H1 (cell line): ENCODE measurements at regions not wholly inside any gene's neighbourhood (a gene's known extent, or its start where the extent isn't known, plus 50 kb on each side); places are given as distances from the start of the nearest gene placed in this dataset.

Source experiments
- CTCF ChIA-PET: fragments of 300-600 bp; sonication (Branson Sonifier 250); formaldehyde crosslinking; loops from one replicate; lab custom pipeline; 2021; ENCODE audit not compliant: partially characterized antibody; lab: Charles Lee
- POLR2A ChIA-PET: fragments of 300-600 bp; sonication (Branson Sonifier 250); formaldehyde crosslinking; loops from one replicate; lab custom pipeline; 2021; ENCODE audit warnings: inconsistent platforms; ENCODE audit not compliant: partially characterized antibody; lab: Charles Lee
- DNase-seq, 2 experiments: peaks; one replicate each; pipeline versions ENCODE4 v3.0.0 to v3.0.0-alpha.2; 2010 to 2022; ENCODE audit warnings: low spot score in 2 of 2, low read depth in 1 of 2, mixed read lengths in 1 of 2
- FAIRE-seq: peaks from 2 replicates; lab custom pipeline; 2011; peaks lifted over from hg19 to GRCh38; lab: Jason Lieb, UNC
- H2AFZ ChIP-seq: 2 replicates; pipeline ENCODE4 v1.8.1; 2012; ENCODE audit warnings: low read length, inconsistent platforms
- H2AK5ac ChIP-seq: 2 replicates; pipeline ENCODE4 v1.6.1; 2013; ENCODE audit warnings: low read depth, low read length
- H2BK120ac ChIP-seq: replicated peaks from 2 replicates; pipeline ENCODE3; 2013; ENCODE audit warnings: low read depth, low read length, inconsistent platforms
- H2BK12ac ChIP-seq: 2 replicates; pipeline ENCODE4 v1.6.1; 2013; ENCODE audit warnings: low read depth, low read length
- H2BK15ac ChIP-seq: 2 replicates; pipeline ENCODE4 v1.6.1; 2013; ENCODE audit warnings: low read length
- H2BK20ac ChIP-seq: 2 replicates; pipeline ENCODE4 v1.6.1; 2013; ENCODE audit warnings: low read length
- H2BK5ac ChIP-seq: 2 replicates; pipeline ENCODE4 v1.6.1; 2013; ENCODE audit warnings: low read depth, low read length
- H3K14ac ChIP-seq: 2 replicates; pipeline ENCODE4 v1.6.1; 2013; ENCODE audit warnings: inconsistent platforms; ENCODE audit not compliant: insufficient read length
- H3K18ac ChIP-seq: 2 replicates; pipeline ENCODE4 v1.6.1; 2013; ENCODE audit warnings: low read length; ENCODE audit errors: extremely low read depth
- H3K23ac ChIP-seq: 2 replicates; pipeline ENCODE4 v1.6.1; 2013; ENCODE audit warnings: inconsistent platforms; ENCODE audit not compliant: insufficient read length
- H3K23me2 ChIP-seq: 2 replicates; pipeline ENCODE4 v1.6.1; 2013; ENCODE audit warnings: low read depth, low read length
- H3K27ac ChIP-seq: 2 replicates; pipeline ENCODE4 v1.6.1; 2011; ENCODE audit warnings: low read depth, low read length, inconsistent platforms
- H3K27me3 ChIP-seq, 4 experiments: replicated peaks in 1 of 4; 1 replicate in 1 of 4; 2 replicates in 3 of 4; pipeline versions ENCODE4 v1.6.1 to v1.8.1; 2011 to 2013; ENCODE audit warnings: low read length in 3 of 4, mild to moderate bottlenecking in 3 of 4, inconsistent platforms in 2 of 4, mixed read lengths in 2 of 4, moderate library complexity in 1 of 4; ENCODE audit not compliant: control insufficient read depth in 3 of 4, insufficient read depth in 3 of 4; ENCODE audit errors: extremely low read depth in 1 of 4
- H3K36me3 ChIP-seq, 4 experiments: 2 replicates each; pipeline versions ENCODE4 v1.6.1 to v1.8.1; 2011 to 2013; ENCODE audit warnings: mild to moderate bottlenecking in 4 of 4, low read length in 3 of 4, moderate library complexity in 2 of 4, control low read depth in 1 of 4, inconsistent platforms in 1 of 4; ENCODE audit not compliant: insufficient read depth in 4 of 4, control insufficient read depth in 2 of 4
- H3K4ac ChIP-seq: replicated peaks from 2 replicates; pipeline ENCODE3; 2013; ENCODE audit warnings: low read length, low read depth, mixed read lengths, inconsistent platforms; ENCODE audit not compliant: insufficient read length
- H3K4me1 ChIP-seq, 4 experiments: replicated peaks in 1 of 4; 1 replicate in 1 of 4; 2 replicates in 3 of 4; pipeline versions ENCODE4 v1.6.1 to v1.8.1; 2011 to 2013; ENCODE audit warnings: low read length in 3 of 4, inconsistent platforms in 2 of 4, mixed read lengths in 1 of 4; ENCODE audit not compliant: insufficient read depth in 4 of 4, control insufficient read depth in 3 of 4
- H3K4me2 ChIP-seq, 2 experiments: 2 replicates each; pipeline versions ENCODE4 v1.6.1 to v1.8.1; 2011 to 2013; ENCODE audit warnings: low read depth in 2 of 2, low read length in 2 of 2, control low read depth in 1 of 2, inconsistent platforms in 1 of 2, mild to moderate bottlenecking in 1 of 2; ENCODE audit not compliant: insufficient read depth in 1 of 2
- H3K4me3 ChIP-seq, 4 experiments: fragments of 200-600, 300-600 bp in 1 of 4; sonication (generic), shearing (Covaris generic), sonication (Bioruptor Twin) in 1 of 4; 2 replicates each; pipeline versions ENCODE4 v1.5.1 to v1.8.1; 2011 to 2016; ENCODE audit warnings: low read length in 4 of 4, low read depth in 3 of 4, control low read depth in 2 of 4, inconsistent platforms in 2 of 4, mild to moderate bottlenecking in 2 of 4, mixed read lengths in 1 of 4, moderate library complexity in 1 of 4; ENCODE audit not compliant: insufficient read depth in 2 of 4; ENCODE audit errors: extremely low read depth in 1 of 4
- H3K56ac ChIP-seq: replicated peaks from 2 replicates; pipeline ENCODE3; 2013; ENCODE audit warnings: low read depth, mild to moderate bottlenecking, mixed read lengths, low read length, inconsistent platforms; ENCODE audit not compliant: insufficient read length
- H3K79me1 ChIP-seq: 2 replicates; pipeline ENCODE4 v1.6.1; 2013; ENCODE audit warnings: low read depth, low read length, control low read depth
- H3K79me2 ChIP-seq, 2 experiments: 2 replicates each; pipeline versions ENCODE4 v1.6.1 to v1.8.1; 2012 to 2013; ENCODE audit warnings: low read length in 2 of 2, mild to moderate bottlenecking in 2 of 2, inconsistent platforms in 1 of 2; ENCODE audit not compliant: insufficient read depth in 2 of 2, control insufficient read depth in 1 of 2
- H3K9ac ChIP-seq, 4 experiments: replicated peaks in 1 of 4; 1 replicate in 1 of 4; 2 replicates in 3 of 4; pipeline versions ENCODE4 v1.6.1 to v1.8.1; 2011 to 2013; ENCODE audit warnings: low read depth in 3 of 4, low read length in 3 of 4, control low read depth in 2 of 4, mild to moderate bottlenecking in 2 of 4, moderate library complexity in 2 of 4, inconsistent platforms in 1 of 4; ENCODE audit errors: extremely low read depth in 1 of 4
- H3K9me3 ChIP-seq, 2 experiments: 2 replicates each; pipeline versions ENCODE4 v1.6.1 to v1.8.1; 2012 to 2013; ENCODE audit warnings: mild to moderate bottlenecking in 2 of 2, moderate library complexity in 2 of 2, control low read depth in 1 of 2, inconsistent platforms in 1 of 2, low read depth in 1 of 2, low read length in 1 of 2, mixed read lengths in 1 of 2; ENCODE audit not compliant: insufficient read depth in 2 of 2
- H4K20me1 ChIP-seq, 2 experiments: replicated peaks in 1 of 2; 2 replicates each; pipeline versions ENCODE3 to v1.8.1; 2011 to 2013; ENCODE audit warnings: inconsistent platforms in 2 of 2, low read length in 2 of 2, mild to moderate bottlenecking in 1 of 2; ENCODE audit not compliant: insufficient read depth in 2 of 2, control insufficient read depth in 1 of 2
- H4K5ac ChIP-seq: 2 replicates; pipeline ENCODE4 v1.6.1; 2013; ENCODE audit warnings: low read length, low read depth, mixed read lengths, inconsistent platforms; ENCODE audit not compliant: insufficient read length
- H4K8ac ChIP-seq: 2 replicates; pipeline ENCODE4 v1.8.0; 2013; ENCODE audit warnings: mild to moderate bottlenecking, moderate library complexity, low read length, inconsistent platforms; ENCODE audit not compliant: insufficient read depth; ENCODE audit errors: extremely low read depth
- H4K91ac ChIP-seq: replicated peaks from 2 replicates; pipeline ENCODE3; 2013; ENCODE audit warnings: low read length, mixed read lengths, inconsistent platforms; ENCODE audit not compliant: insufficient read length
- ASH2L ChIP-seq: fragments of 200-600, 300-600 bp; sonication (generic); IDR thresholded peaks from one replicate; pipeline ENCODE4 v1.7.1; 2017; ENCODE audit warnings: low read length
- ATF3 ChIP-seq: IDR thresholded peaks from 2 replicates; pipeline ENCODE4 v1.6.1; 2011; ENCODE audit warnings: low read depth, mild to moderate bottlenecking, low read length; ENCODE audit not compliant: insufficient read depth
- BACH1 ChIP-seq: IDR thresholded peaks from 2 replicates; pipeline ENCODE4 v1.6.1; 2012; ENCODE audit warnings: low read length, improper control_type of control experiment
- GTF2F1 ChIP-seq: IDR thresholded peaks from 2 replicates; pipeline ENCODE4 v1.6.1; 2012; ENCODE audit warnings: low read depth, low read length, improper control_type of control experiment, borderline replicate concordance
- HDAC6 ChIP-seq: IDR thresholded peaks from one replicate; pipeline ENCODE4 v1.7.1; 2012; ENCODE audit warnings: low read depth, mild to moderate bottlenecking, inconsistent platforms, low read length, moderate library complexity
- KDM4A ChIP-seq: IDR thresholded peaks from one replicate; pipeline ENCODE4 v1.7.1; 2012; ENCODE audit warnings: low read depth, mild to moderate bottlenecking, moderate library complexity, low read length, inconsistent platforms; ENCODE audit not compliant: severe bottlenecking
- PHF8 ChIP-seq: fragments of 200-600 bp; sonication (generic); conservative IDR thresholded peaks from 2 replicates; pipeline ENCODE4 v1.7.1; 2012; ENCODE audit warnings: low read depth, mild to moderate bottlenecking, inconsistent platforms, low read length, moderate library complexity
- POLR2A ChIP-seq, 2 experiments: IDR thresholded peaks; 1 replicate in 1 of 2; 2 replicates in 1 of 2; pipeline ENCODE4 v1.6.1; 2011; ENCODE audit warnings: low read depth in 2 of 2, low read length in 2 of 2, mild to moderate bottlenecking in 2 of 2; ENCODE audit errors: control extremely low read depth in 1 of 2
- POLR2AphosphoS5 ChIP-seq: IDR thresholded peaks from 2 replicates; pipeline ENCODE4 v1.6.1; 2011; ENCODE audit warnings: low read depth, low read length
- RAD21 ChIP-seq, 2 experiments: IDR thresholded peaks in 1 of 2; conservative IDR thresholded peaks in 1 of 2; 2 replicates each; pipeline ENCODE4 v1.6.1; 2011; ENCODE audit warnings: low read depth in 2 of 2, low read length in 2 of 2, improper control_type of control experiment in 1 of 2, inconsistent platforms in 1 of 2, mild to moderate bottlenecking in 1 of 2, moderate library complexity in 1 of 2
- SAP30 ChIP-seq: fragments of 300-600 bp; sonication (generic); IDR thresholded peaks from 2 replicates; pipeline ENCODE4 v1.7.1; 2012; ENCODE audit warnings: low read length, moderate library complexity, mild to moderate bottlenecking, inconsistent platforms; ENCODE audit not compliant: insufficient read depth, insufficient replicate concordance
- SP1 ChIP-seq: IDR thresholded peaks from 2 replicates; pipeline ENCODE4 v1.6.1; 2011; ENCODE audit warnings: low read depth, low read length
- SRF ChIP-seq: IDR thresholded peaks from 2 replicates; pipeline ENCODE4 v1.6.1; 2011; ENCODE audit warnings: mild to moderate bottlenecking, low read depth, low read length, moderate library complexity
- TEAD4 ChIP-seq: IDR thresholded peaks from 2 replicates; pipeline ENCODE4 v1.6.1; 2012; ENCODE audit warnings: low read depth, low read length, inconsistent platforms, mixed read lengths
- ZNF274 ChIP-seq: IDR thresholded peaks from 2 replicates; pipeline ENCODE4 v1.7.0; 2012; ENCODE audit warnings: low read length, borderline replicate concordance; ENCODE audit errors: extremely low read depth
- WGBS, 2 experiments: shearing (Covaris generic) in 1 of 2; methylation state at CpG; one replicate each; pipeline versions ENCODE4 v1.1.6 to v1.1.7; 2013 to 2015; ENCODE audit warnings: low lambda C conversion rate in 2 of 2, mixed read lengths in 2 of 2, inconsistent platforms in 1 of 2, low coverage in 1 of 2, missing lambda C conversion rate in 1 of 2; ENCODE audit not compliant: insufficient replicate concordance in 2 of 2, insufficient coverage in 1 of 2, insufficient read length in 1 of 2; ENCODE audit errors: extremely low coverage in 1 of 2, missing lambda C conversion rate in 1 of 2; 5-methylcytosine and 5-hydroxymethylcytosine counted together

- no peak overlapping the region for H3K18ac ChIP-seq
- ChIA-PET CTCF (interaction anchor here (0.9 kb wide), 1 partner anchor 17 kb away, joined by 3 read pairs; no protein-coding TSS in a partner anchor), POLR2A (no interaction called here)
- H3K23ac ChIP-seq = no peak overlapping the region
- H2BK15ac ChIP-seq = no peak overlapping the region
- H3K4ac ChIP-seq = no peak overlapping the region
- WGBS, 2 experiments = 87% methylated on average over 3 of the region's 3 CpGs; no CpG with 5 or more reads in 1 of the 2 experiments
- no peak overlapping the region for H3K9ac ChIP-seq
- no peak overlapping the region for H3K56ac ChIP-seq
- no peaks in the 10 kb centered on the region for H3K27me3 ChIP-seq
- FAIRE-seq = no peak
- no peaks in the 10 kb centered on the region for H3K23me2 ChIP-seq
- no peak overlapping the region for H2BK120ac ChIP-seq
- no peaks in the 10 kb centered on the region for H3K9me3 ChIP-seq
- H2BK5ac ChIP-seq = no peak overlapping the region
- no peak for DNase-seq
- H4K8ac ChIP-seq = no peak overlapping the region
- H4K5ac ChIP-seq = no peak overlapping the region
- no peak overlapping the region for H2AK5ac ChIP-seq
- H4K20me1 ChIP-seq = no peaks in the 10 kb centered on the region
- no peak overlapping the region for H3K14ac ChIP-seq
- H3K79me2 ChIP-seq = no peaks in the 10 kb centered on the region
- no peak overlapping the region for H4K91ac ChIP-seq
- H2BK12ac ChIP-seq = no peak overlapping the region
- no peaks in the 10 kb centered on the region for H3K4me1 ChIP-seq
- H3K4me3 ChIP-seq = no peak overlapping the region
- H2BK20ac ChIP-seq = no peak overlapping the region
- no peak overlapping the region for H3K27ac ChIP-seq
- no peak overlapping the region for H2AFZ ChIP-seq
- no peaks in the 10 kb centered on the region for H3K36me3 ChIP-seq
- no peaks in the 10 kb centered on the region for H3K79me1 ChIP-seq
- no peak overlapping the region for H3K4me2 ChIP-seq
- TF ChIP-seq POLR2A (IDR thresholded peaks at IDR 0.05; ENCODE audit: control extremely low read depth in 1 of 2, low read depth in 2 of 2, low read length in 2 of 2) (no peak), ATF3 (no peak), ZNF274 (no peak), TEAD4 (no peak), PHF8 (no peak), RAD21 (IDR thresholded peaks at IDR 0.05 in 1 of 2, conservative IDR thresholded peaks at IDR 0.05 in 1 of 2; ENCODE audit: low read depth in 2 of 2, low read length in 2 of 2) (no peak), SAP30 (no peak), POLR2AphosphoS5 (no peak), SP1 (no peak), HDAC6 (no peak), KDM4A (no peak), BACH1 (no peak), ASH2L (no peak), GTF2F1 (no peak), SRF (no peak)
Observed at GRCh38 chr2:151189125-151189524, 72.5 kb downstream of the RBM43 start.
